LNCaP clone FGC (cell line): ENCODE measurements at regions not wholly inside any gene's neighbourhood (a gene's known extent, or its start where the extent isn't known, plus 50 kb on each side); places are given as distances from the start of the nearest gene placed in this dataset.

Experiments
- DNase-seq: peaks from one replicate; pipeline ENCODE4 v3.0.0-alpha.2; 2011; ENCODE audit warnings: low read depth
- H3K4me3 ChIP-seq: 2 replicates; pipeline ENCODE4 v1.5.1; 2011; ENCODE audit warnings: mild to moderate bottlenecking, low read depth, low read length, control low read depth
- CTCF ChIP-seq: IDR thresholded peaks from 2 replicates; pipeline ENCODE4 v1.5.1; 2012; ENCODE audit warnings: mild to moderate bottlenecking; ENCODE audit not compliant: control insufficient read depth, insufficient read depth; ENCODE audit errors: extremely low read depth

- no peak for DNase-seq
- no peak overlapping the region for H3K4me3 ChIP-seq
- TF ChIP-seq CTCF, result no peak
These were observed 428.9 kb upstream of the ADGRL2 start for GRCh38 chr1:81371864-81372263.

- H3K4me3 ChIP-seq, result no peak overlapping the region
- TF ChIP-seq CTCF, result no peak
- no peak for DNase-seq
These were observed 430.9 kb upstream of the ADGRL2 start for GRCh38 chr1:81369833-81370232.

GRCh38 chr1:81366173-81366572 lies 434.6 kb upstream of the ADGRL2 start:
- TF ChIP-seq CTCF, result no peak
- H3K4me3 ChIP-seq, result no peak overlapping the region
- DNase-seq, result no peak

- TF ChIP-seq CTCF, result no peak
- no peak overlapping the region for H3K4me3 ChIP-seq
- no peak for DNase-seq
These were observed 436.6 kb upstream of the ADGRL2 start for GRCh38 chr1:81364088-81364487.

GRCh38 chr1:81358151-81358550 lies 442.6 kb upstream of the ADGRL2 start:
- no peak for TF ChIP-seq CTCF
- H3K4me3 ChIP-seq, result no peak overlapping the region
- no peak for DNase-seq

GRCh38 chr1:81351864-81352263 lies 448.9 kb upstream of the ADGRL2 start:
- H3K4me3 ChIP-seq, result no peak overlapping the region
- no peak for DNase-seq
- TF ChIP-seq CTCF, result no peak

GRCh38 chr1:81349194-81349965 lies 451.4 kb upstream of the ADGRL2 start:
- DNase-seq, result no peak
- no peak for TF ChIP-seq CTCF
- no peak overlapping the region for H3K4me3 ChIP-seq
